NB4 (cell line): ENCODE measurements at regions not wholly inside any gene's neighbourhood (a gene's known extent, or its start where the extent isn't known, plus 50 kb on each side); places are given as distances from the start of the nearest gene placed in this dataset.

Source experiments
- CTCF ChIP-seq: IDR thresholded peaks from one replicate; pipeline ENCODE4 v1.5.1; 2012; ENCODE audit warnings: low read depth, low read length
- POLR2A ChIP-seq: IDR thresholded peaks from 2 replicates; pipeline ENCODE4 v1.6.1; 2011; ENCODE audit warnings: mild to moderate bottlenecking; ENCODE audit not compliant: insufficient read length; ENCODE audit errors: extremely low read depth

GRCh38 chr14:65833267-65833880 lies 420.8 kb downstream of the FUT8 start:
- TF ChIP-seq CTCF (no peak), POLR2A (no peak)
